ENCODE measurements at regions not wholly inside any gene's neighbourhood (a gene's known extent, or its start where the extent isn't known, plus 50 kb on each side); places are given as distances from the start of the nearest gene placed in this dataset.
A peak's percentile ranks its signal among the peaks of the same experiment; 100 is the strongest.

DNA sequence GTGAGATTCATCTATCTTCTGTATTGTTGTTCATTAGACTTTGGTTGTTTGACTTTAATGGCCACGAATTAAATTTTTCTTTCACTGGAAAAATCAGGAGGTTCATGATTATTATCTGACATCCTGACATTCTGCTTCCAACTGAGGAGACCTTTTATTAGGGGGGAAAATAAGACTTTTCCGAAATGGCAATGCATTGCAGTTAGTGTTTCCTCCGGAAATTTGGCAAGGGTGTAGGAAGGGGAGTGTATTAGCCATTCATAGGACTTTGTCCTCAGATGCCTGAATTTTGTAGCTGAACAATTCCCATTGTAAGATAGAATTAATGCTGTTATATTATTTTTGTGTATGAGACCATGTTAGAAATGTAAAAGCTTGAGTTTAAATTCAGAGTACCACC is 450.6 kb upstream of the TGFBR2 start:
- in situ Hi-C loops (cut with HindIII; ENCODE audit: low pct_ligation_motif_present, low sequenced_read_pairs) = no loop called here
- TF ChIP-seq, protein P1, sequence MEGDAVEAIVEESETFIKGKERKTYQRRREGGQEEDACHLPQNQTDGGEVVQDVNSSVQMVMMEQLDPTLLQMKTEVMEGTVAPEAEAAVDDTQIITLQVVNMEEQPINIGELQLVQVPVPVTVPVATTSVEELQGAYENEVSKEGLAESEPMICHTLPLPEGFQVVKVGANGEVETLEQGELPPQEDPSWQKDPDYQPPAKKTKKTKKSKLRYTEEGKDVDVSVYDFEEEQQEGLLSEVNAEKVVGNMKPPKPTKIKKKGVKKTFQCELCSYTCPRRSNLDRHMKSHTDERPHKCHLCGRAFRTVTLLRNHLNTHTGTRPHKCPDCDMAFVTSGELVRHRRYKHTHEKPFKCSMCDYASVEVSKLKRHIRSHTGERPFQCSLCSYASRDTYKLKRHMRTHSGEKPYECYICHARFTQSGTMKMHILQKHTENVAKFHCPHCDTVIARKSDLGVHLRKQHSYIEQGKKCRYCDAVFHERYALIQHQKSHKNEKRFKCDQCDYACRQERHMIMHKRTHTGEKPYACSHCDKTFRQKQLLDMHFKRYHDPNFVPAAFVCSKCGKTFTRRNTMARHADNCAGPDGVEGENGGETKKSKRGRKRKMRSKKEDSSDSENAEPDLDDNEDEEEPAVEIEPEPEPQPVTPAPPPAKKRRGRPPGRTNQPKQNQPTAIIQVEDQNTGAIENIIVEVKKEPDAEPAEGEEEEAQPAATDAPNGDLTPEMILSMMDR (IDR thresholded peaks at IDR 0.05; ENCODE audit: low read depth, low read length, missing control alignments) = no peak
- Histone ChIP-seq H3K4me3 (ENCODE audit: low read depth, low read length) (no peak overlapping the region), H3K27me3 (replicated peaks) (no peaks in the 10 kb centered on the region), H3K36me3 (replicated peaks) (no peaks in the 10 kb centered on the region), H3K27ac (no peak overlapping the region)
- no peak for DNase-seq

DNA sequence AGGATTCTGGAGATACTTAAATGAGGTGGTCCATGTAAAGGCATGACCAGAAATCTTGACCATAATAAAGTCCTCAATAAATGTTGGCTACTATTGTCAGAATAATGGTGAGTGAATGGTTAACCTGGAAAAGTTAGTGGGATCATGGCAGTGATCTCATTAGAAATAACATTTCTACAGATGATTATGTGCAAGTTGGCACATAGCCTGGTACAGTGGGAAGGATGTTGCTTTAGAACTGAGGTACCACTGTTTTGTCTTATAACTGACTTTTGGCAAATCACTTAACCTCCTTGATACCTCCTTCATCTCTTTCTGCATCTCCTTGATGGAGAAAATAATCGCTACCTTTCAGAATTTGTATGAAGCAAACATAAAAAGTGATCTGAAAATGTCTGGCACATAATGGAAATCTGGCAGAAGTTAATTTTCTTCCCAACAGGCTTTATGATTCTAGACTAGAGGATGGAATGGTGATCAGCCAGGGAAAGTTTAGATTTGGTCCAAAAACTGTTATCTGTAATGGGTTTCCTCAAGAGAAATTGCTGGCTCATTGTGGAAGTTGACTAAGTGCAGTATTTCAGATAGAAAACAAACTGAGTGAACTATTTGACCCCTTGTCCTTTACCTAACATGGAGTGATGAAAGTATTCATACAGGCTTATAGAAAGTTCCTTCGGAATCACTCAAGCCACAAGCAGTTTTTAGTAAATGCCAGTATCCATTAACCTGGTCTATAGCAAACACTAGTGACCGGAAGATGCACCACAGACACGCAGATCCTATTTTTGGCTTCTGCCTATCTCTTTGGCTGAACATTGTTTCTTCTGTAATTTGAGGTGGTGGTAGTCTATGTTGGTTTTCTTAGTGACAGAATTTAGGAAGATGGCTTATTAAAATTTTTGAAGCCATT is 449.6 kb upstream of the TGFBR2 start:
- in situ Hi-C loops (cut with HindIII; ENCODE audit: low pct_ligation_motif_present, low sequenced_read_pairs) = no loop called here
- no peaks in the 10 kb centered on the region for H3K27me3 ChIP-seq (replicated peaks)
- H3K36me3 ChIP-seq (replicated peaks) = no peaks in the 10 kb centered on the region
- no peak overlapping the region for H3K4me3 ChIP-seq (ENCODE audit: low read depth, low read length)
- DNase-seq = peak; percentile 17
- H3K27ac ChIP-seq = peak overlapping the region; percentile 20
- TF ChIP-seq, protein P1 (IDR thresholded peaks at IDR 0.05; ENCODE audit: low read depth, low read length, missing control alignments) = no peak

DNA sequence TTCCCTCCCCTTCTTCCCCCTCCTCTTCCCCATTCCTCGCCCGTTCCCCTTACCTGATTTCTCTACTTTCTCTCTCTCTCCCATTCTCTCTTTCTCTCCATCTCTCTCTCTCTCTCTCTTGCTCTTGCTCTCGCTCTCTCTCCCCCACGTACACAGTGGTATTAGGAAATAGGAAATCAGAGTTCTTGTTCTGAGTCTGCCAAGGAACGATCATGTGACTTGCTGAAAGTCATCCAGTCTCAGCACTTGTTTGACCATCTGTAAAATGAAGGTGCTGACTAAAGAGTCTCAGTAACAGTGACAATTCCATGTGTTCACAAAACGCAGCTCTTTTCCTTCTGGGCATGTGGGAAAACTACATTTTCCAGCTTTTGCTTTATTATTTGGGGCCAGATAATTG is 445.0 kb upstream of the TGFBR2 start:
- Histone ChIP-seq H3K4me3 (ENCODE audit: low read depth, low read length) (no peak overlapping the region), H3K27ac (no peak overlapping the region)
- TF ChIP-seq, protein P1 (IDR thresholded peaks at IDR 0.05; ENCODE audit: low read depth, low read length, missing control alignments) = no peak

DNA sequence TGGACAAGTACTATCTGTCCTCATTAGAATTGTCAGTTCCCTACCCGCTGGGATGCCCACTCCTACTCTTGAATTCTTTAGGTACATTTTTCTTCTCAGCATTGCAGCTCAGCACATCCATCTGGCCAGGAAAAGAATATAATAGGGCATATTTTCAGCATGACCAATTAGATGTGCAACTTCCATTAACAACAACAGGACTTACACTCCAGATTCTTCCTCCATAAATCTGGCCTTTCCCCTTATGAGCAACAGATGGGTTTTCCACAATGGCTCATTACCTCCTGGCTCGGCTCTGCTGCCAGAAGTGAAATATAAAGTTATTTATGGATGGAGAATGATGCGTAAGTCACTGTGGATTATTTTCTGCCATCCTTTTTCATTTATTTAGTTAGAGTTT is 443.8 kb upstream of the TGFBR2 start:
- Histone ChIP-seq H3K4me3 (ENCODE audit: low read depth, low read length) (no peak overlapping the region), H3K27me3 (replicated peaks) (no peaks in the 10 kb centered on the region), H3K27ac (no peak overlapping the region), H3K36me3 (replicated peaks) (no peaks in the 10 kb centered on the region)
- in situ Hi-C loops (cut with HindIII; ENCODE audit: low pct_ligation_motif_present, low sequenced_read_pairs) = no loop called here
- TF ChIP-seq, protein P1 (IDR thresholded peaks at IDR 0.05; ENCODE audit: low read depth, low read length, missing control alignments) = no peak
- DNase-seq = peak; percentile 34

More for the DNA sequence above, 445.0 kb upstream of the TGFBR2 start:
- Histone ChIP-seq H3K36me3 (replicated peaks) (no peaks in the 10 kb centered on the region), H3K27me3 (replicated peaks) (no peaks in the 10 kb centered on the region)
- DNase-seq = no peak
- in situ Hi-C loops (cut with HindIII; ENCODE audit: low pct_ligation_motif_present, low sequenced_read_pairs) = no loop called here

DNA sequence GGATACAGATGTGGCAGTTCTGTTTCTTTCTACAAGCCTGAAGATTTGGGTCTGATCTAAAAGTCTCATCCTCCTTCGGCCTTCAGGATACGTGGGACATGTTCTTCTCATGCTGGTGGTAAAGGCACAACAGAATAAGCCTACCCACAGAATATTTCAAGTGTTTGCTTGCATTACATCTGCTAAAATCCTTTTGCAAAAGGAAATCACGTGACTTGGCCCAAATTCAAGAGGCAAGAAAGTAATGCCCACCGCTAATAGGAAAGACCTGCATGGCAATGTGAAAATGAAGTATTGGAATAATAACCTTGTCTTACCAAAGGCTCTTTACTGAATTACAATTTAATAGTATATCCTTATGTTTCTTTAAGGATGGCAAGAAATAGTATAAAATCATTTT is 439.9 kb upstream of the TGFBR2 start:
- in situ Hi-C loops (cut with HindIII; ENCODE audit: low pct_ligation_motif_present, low sequenced_read_pairs) = no loop called here
- Histone ChIP-seq H3K27ac (no peak overlapping the region), H3K27me3 (replicated peaks) (no peaks in the 10 kb centered on the region), H3K4me3 (ENCODE audit: low read depth, low read length) (no peak overlapping the region), H3K36me3 (replicated peaks) (no peaks in the 10 kb centered on the region)
- no peak for DNase-seq
- TF ChIP-seq, protein P1 (IDR thresholded peaks at IDR 0.05; ENCODE audit: low read depth, low read length, missing control alignments) = no peak
